Neural cell (in vitro differentiated cells): ENCODE measurements at regions not wholly inside any gene's neighbourhood (a gene's known extent, or its start where the extent isn't known, plus 50 kb on each side); places are given as distances from the start of the nearest gene placed in this dataset.

ENCODE experiments used
- H2AFZ ChIP-seq: fragments of 200-600, 300-800 bp; sonication (generic), shearing (Covaris generic); 2 replicates; pipeline ENCODE4 v1.6.0; 2014; ENCODE audit warnings: low read depth, mild to moderate bottlenecking, antibody characterized with exemption, low read length, moderate library complexity
- H3F3A ChIP-seq: fragments of 200-600 bp; shearing (Covaris generic); 2 replicates; pipeline ENCODE4 v1.6.1; 2016; ENCODE audit warnings: mild to moderate bottlenecking, moderate library complexity, mixed read lengths, antibody characterized with exemption, low read length; ENCODE audit not compliant: insufficient read depth, poor library complexity, severe bottlenecking
- H3K27ac ChIP-seq: fragments of 200-600, 300-800 bp; sonication (generic), shearing (Covaris generic); 2 replicates; pipeline ENCODE4 v1.5.1; 2014; ENCODE audit warnings: mild to moderate bottlenecking, low read length, moderate library complexity
- H3K27me3 ChIP-seq: fragments of 300-800, 200-600 bp; sonication (generic), shearing (Covaris generic); 2 replicates; pipeline ENCODE4 v1.6.0; 2014; ENCODE audit warnings: mild to moderate bottlenecking, low read depth, low read length, moderate library complexity; ENCODE audit not compliant: insufficient read depth
- H3K36me3 ChIP-seq: fragments of 300-800, 200-600 bp; sonication (generic), shearing (Covaris generic); 2 replicates; pipeline ENCODE4 v1.5.1; 2014; ENCODE audit warnings: mild to moderate bottlenecking, antibody characterized with exemption, low read length, moderate library complexity; ENCODE audit not compliant: insufficient read depth
- H3K4me2 ChIP-seq: fragments of 300-800, 200-600 bp; sonication (generic), shearing (Covaris generic); 2 replicates; pipeline ENCODE4 v1.6.0; 2014; ENCODE audit warnings: mild to moderate bottlenecking, low read length
- H3K4me3 ChIP-seq: fragments of 300-800, 200-600 bp; sonication (generic), shearing (Covaris generic); 2 replicates; pipeline ENCODE4 v1.5.1; 2014; ENCODE audit warnings: mild to moderate bottlenecking, low read length, moderate library complexity
- H3K79me2 ChIP-seq: fragments of 200-600 bp; shearing (Covaris generic); replicated peaks from 2 replicates; pipeline ENCODE4 v1.6.0; 2014; ENCODE audit warnings: mild to moderate bottlenecking, low read length, moderate library complexity; ENCODE audit not compliant: insufficient read depth
- H3K9ac ChIP-seq: fragments of 300-800, 200-600 bp; sonication (generic), shearing (Covaris generic); 2 replicates; pipeline ENCODE4 v1.6.1; 2016; ENCODE audit warnings: mild to moderate bottlenecking, low read length, mixed read lengths
- H3K9me2 ChIP-seq: fragments of 200-600 bp; shearing (Covaris generic); 2 replicates; pipeline ENCODE4 v1.6.1; 2016; ENCODE audit warnings: mild to moderate bottlenecking, low read length, mixed read lengths; ENCODE audit not compliant: insufficient read depth
- H3K9me3 ChIP-seq: fragments of 200-600, 300-800 bp; sonication (generic), shearing (Covaris generic); 2 replicates; pipeline ENCODE4 v1.6.1; 2016; ENCODE audit warnings: mild to moderate bottlenecking, mixed run types, low read length, moderate library complexity, mixed read lengths
- H4K20me1 ChIP-seq: fragments of 200-600 bp; shearing (Covaris generic); 2 replicates; pipeline ENCODE4 v1.6.1; 2016; ENCODE audit warnings: mild to moderate bottlenecking, mixed run types; ENCODE audit not compliant: insufficient read depth
- EP300 ChIP-seq: fragments of 450-650 bp; conservative IDR thresholded peaks from 2 replicates; pipeline ENCODE4 v1.6.1; 2014; ENCODE audit warnings: antibody characterized with exemption, mild to moderate bottlenecking, moderate library complexity; ENCODE audit not compliant: poor library complexity, severe bottlenecking
- EZH2 ChIP-seq: fragments of 200-600, 300-800 bp; shearing (Covaris generic), sonication (generic); IDR thresholded peaks from 2 replicates; pipeline ENCODE4 v1.6.1; 2014; ENCODE audit warnings: antibody characterized with exemption, low read length, borderline replicate concordance, mild to moderate bottlenecking; ENCODE audit not compliant: insufficient read depth, poor library complexity, severe bottlenecking
- MXI1 ChIP-seq: fragments of 450-650 bp; conservative IDR thresholded peaks from 2 replicates; pipeline ENCODE4 v1.6.1; 2014; ENCODE audit warnings: antibody characterized with exemption, mild to moderate bottlenecking; ENCODE audit not compliant: poor library complexity, severe bottlenecking
- POLR2AphosphoS5 ChIP-seq: IDR thresholded peaks from 2 replicates; pipeline ENCODE4 v1.6.1; 2012
- RAD21 ChIP-seq: fragments of 450-650 bp; conservative IDR thresholded peaks from 2 replicates; pipeline ENCODE4 v1.6.1; 2014; ENCODE audit warnings: antibody characterized with exemption, mild to moderate bottlenecking, moderate library complexity
- SMC3 ChIP-seq: fragments of 450-650 bp; conservative IDR thresholded peaks from 2 replicates; pipeline ENCODE4 v1.6.1; 2014; ENCODE audit warnings: antibody characterized with exemption, mild to moderate bottlenecking, moderate library complexity; ENCODE audit not compliant: poor library complexity
- TAF1 ChIP-seq: IDR thresholded peaks from 2 replicates; pipeline ENCODE4 v1.6.1; 2012; ENCODE audit warnings: low read depth
- TF ChIP-seq, protein P1 (sequence below): fragments of 450-650 bp; IDR thresholded peaks from 2 replicates; pipeline ENCODE4 v1.5.1; 2014; ENCODE audit warnings: antibody characterized with exemption, mild to moderate bottlenecking, moderate library complexity; ENCODE audit not compliant: poor library complexity, severe bottlenecking
- TF ChIP-seq, protein P2 (sequence below): IDR thresholded peaks from 2 replicates; pipeline ENCODE4 v1.6.1; 2012; ENCODE audit warnings: borderline replicate concordance

DNA sequence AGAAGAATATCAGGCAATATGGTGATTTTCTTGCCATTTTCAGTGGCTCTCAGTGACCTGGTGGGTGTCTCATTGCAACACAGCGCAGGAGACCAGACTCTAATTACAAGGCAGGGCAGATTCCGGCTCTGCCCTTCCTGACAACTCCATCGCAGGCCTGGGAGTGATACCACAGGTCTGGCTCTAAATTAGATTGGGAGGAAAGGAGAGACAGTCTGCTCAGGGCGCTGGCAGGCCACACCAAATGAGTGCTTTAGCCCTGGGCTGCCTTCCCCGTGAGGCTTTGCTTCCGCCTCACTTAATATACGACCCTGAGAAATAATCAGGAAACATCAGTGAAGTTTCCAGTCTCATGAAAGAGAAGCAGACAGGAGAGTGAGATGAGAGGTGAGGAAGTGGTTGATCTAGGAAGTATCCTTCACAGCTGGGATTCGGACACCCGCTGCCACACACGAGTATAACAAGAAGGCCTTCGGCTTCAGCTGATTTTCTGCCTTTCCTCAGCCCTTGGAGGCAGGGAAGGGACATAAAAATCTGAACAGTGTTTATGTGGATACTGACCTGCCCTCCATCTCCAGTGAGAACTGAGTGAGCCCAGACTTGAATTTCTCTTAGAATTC is 73.7 kb upstream of the PROK2 start:
- no peaks in the 10 kb centered on the region for H3K36me3 ChIP-seq
- H3K27ac ChIP-seq, result no peak overlapping the region
- no peak overlapping the region for H3K4me2 ChIP-seq

DNA sequence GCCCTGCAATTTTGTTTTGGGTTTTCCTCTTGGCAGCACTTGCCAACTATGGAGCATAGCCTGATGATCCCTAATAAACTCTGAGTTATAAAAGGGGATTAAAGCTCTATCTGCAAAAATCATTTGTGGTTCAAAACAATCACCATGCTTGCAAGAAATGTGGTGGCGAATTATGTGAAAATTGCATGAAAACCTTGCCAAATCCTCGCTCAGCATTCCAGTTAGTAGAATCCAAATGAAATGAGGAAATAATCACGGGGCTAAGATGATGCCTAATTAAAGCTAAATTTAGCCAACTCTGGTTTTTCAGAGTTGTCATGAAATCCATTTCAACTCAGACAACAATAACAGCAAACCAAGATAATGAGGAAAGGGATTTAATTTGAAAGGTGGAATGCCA is 73.0 kb upstream of the PROK2 start:
- H3K4me2 ChIP-seq, result no peak overlapping the region

More for the DNA sequence above, 73.7 kb upstream of the PROK2 start:
- no peak overlapping the region for H2AFZ ChIP-seq
- no peak overlapping the region for H3K9ac ChIP-seq
- H3K9me2 ChIP-seq, result no peaks in the 10 kb centered on the region
- H3F3A ChIP-seq, result no peaks in the 10 kb centered on the region
- H4K20me1 ChIP-seq, result no peaks in the 10 kb centered on the region
- no peaks in the 10 kb centered on the region for H3K9me3 ChIP-seq
- H3K79me2 ChIP-seq, result no peaks in the 10 kb centered on the region
- H3K4me3 ChIP-seq, result no peak overlapping the region
- no peaks in the 10 kb centered on the region for H3K27me3 ChIP-seq
- TF ChIP-seq, protein P1, sequence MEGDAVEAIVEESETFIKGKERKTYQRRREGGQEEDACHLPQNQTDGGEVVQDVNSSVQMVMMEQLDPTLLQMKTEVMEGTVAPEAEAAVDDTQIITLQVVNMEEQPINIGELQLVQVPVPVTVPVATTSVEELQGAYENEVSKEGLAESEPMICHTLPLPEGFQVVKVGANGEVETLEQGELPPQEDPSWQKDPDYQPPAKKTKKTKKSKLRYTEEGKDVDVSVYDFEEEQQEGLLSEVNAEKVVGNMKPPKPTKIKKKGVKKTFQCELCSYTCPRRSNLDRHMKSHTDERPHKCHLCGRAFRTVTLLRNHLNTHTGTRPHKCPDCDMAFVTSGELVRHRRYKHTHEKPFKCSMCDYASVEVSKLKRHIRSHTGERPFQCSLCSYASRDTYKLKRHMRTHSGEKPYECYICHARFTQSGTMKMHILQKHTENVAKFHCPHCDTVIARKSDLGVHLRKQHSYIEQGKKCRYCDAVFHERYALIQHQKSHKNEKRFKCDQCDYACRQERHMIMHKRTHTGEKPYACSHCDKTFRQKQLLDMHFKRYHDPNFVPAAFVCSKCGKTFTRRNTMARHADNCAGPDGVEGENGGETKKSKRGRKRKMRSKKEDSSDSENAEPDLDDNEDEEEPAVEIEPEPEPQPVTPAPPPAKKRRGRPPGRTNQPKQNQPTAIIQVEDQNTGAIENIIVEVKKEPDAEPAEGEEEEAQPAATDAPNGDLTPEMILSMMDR, result no peak
- TF ChIP-seq EP300 (no peak), TAF1 (no peak), POLR2AphosphoS5 (no peak), EZH2 (no peak), MXI1 (no peak), SMC3 (no peak), RAD21 (no peak)
- TF ChIP-seq, protein P2, sequence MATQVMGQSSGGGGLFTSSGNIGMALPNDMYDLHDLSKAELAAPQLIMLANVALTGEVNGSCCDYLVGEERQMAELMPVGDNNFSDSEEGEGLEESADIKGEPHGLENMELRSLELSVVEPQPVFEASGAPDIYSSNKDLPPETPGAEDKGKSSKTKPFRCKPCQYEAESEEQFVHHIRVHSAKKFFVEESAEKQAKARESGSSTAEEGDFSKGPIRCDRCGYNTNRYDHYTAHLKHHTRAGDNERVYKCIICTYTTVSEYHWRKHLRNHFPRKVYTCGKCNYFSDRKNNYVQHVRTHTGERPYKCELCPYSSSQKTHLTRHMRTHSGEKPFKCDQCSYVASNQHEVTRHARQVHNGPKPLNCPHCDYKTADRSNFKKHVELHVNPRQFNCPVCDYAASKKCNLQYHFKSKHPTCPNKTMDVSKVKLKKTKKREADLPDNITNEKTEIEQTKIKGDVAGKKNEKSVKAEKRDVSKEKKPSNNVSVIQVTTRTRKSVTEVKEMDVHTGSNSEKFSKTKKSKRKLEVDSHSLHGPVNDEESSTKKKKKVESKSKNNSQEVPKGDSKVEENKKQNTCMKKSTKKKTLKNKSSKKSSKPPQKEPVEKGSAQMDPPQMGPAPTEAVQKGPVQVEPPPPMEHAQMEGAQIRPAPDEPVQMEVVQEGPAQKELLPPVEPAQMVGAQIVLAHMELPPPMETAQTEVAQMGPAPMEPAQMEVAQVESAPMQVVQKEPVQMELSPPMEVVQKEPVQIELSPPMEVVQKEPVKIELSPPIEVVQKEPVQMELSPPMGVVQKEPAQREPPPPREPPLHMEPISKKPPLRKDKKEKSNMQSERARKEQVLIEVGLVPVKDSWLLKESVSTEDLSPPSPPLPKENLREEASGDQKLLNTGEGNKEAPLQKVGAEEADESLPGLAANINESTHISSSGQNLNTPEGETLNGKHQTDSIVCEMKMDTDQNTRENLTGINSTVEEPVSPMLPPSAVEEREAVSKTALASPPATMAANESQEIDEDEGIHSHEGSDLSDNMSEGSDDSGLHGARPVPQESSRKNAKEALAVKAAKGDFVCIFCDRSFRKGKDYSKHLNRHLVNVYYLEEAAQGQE, result no peak

More for the DNA sequence above, 73.0 kb upstream of the PROK2 start:
- no peak overlapping the region for H2AFZ ChIP-seq
- H3K9me3 ChIP-seq, result no peaks in the 10 kb centered on the region
- no peaks in the 10 kb centered on the region for H3K79me2 ChIP-seq
- no peaks in the 10 kb centered on the region for H3K36me3 ChIP-seq
- H3K4me3 ChIP-seq, result no peak overlapping the region
- H3K9me2 ChIP-seq, result no peaks in the 10 kb centered on the region
- H3K27me3 ChIP-seq, result no peaks in the 10 kb centered on the region
- no peaks in the 10 kb centered on the region for H3F3A ChIP-seq
- no peak overlapping the region for H3K27ac ChIP-seq
- H4K20me1 ChIP-seq, result no peaks in the 10 kb centered on the region
- TF ChIP-seq RAD21 (no peak), EZH2 (no peak), POLR2AphosphoS5 (no peak), EP300 (no peak), TAF1 (no peak), MXI1 (no peak), SMC3 (no peak)
- TF ChIP-seq, protein P1, result no peak
- TF ChIP-seq, protein P2, result no peak
- no peak overlapping the region for H3K9ac ChIP-seq
